ENCODE measurements at regions not wholly inside any gene's neighbourhood (a gene's known extent, or its start where the extent isn't known, plus 50 kb on each side); places are given as distances from the start of the nearest gene placed in this dataset.
"Not testable (repeated sequence)": the region's sequence is repeated elsewhere in the genome, so short reads cannot be mapped to it uniquely, and the experiment has no call there.

- DNase-seq (ENCODE audit: low spot score), result no peak
Observed at GRCh38 chr16:27600381-27600780, 50.4 kb downstream of the KATNIP start.

DNA sequence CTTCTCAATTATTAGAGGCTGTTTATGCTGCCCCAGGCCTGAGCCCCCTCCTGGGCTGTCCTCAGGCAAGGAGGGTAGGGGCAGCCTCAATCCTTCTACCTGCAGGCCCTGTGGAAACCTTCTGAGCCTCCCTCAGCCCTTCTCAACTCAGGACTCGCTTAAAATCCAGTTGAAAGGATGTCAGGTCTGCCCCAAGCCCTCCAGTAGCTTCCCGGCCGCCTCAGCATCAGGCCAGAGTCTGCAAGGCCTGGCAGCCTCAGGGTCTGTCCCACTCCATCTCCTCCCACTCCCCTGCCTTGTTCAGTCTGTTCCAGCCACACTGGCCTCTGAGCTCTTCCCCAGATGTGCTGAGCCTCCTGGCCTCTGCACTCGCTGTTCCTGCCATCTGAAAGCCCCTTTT lies 52.2 kb downstream of the KATNIP start:
- no peak for DNase-seq (ENCODE audit: low spot score)

GRCh38 chr16:27605500-27606106 lies 55.7 kb downstream of the KATNIP start:
- DNase-seq (ENCODE audit: low spot score), result peak; percentile 45

GRCh38 chr16:27611340-27611739 lies 61.4 kb downstream of the KATNIP start:
- no peak for DNase-seq (ENCODE audit: low spot score)

- no peak for DNase-seq (ENCODE audit: low spot score)
Observed at GRCh38 chr16:27613238-27613791, 63.4 kb downstream of the KATNIP start.

GRCh38 chr16:27617665-27618064 lies 67.7 kb downstream of the KATNIP start:
- DNase-seq (ENCODE audit: low spot score), result no peak

GRCh38 chr16:27618165-27618564 lies 68.2 kb downstream of the KATNIP start:
- DNase-seq (ENCODE audit: low spot score), result no peak

GRCh38 chr16:27618606-27619327 lies 68.8 kb downstream of the KATNIP start:
- DNase-seq (ENCODE audit: low spot score), result no peak

GRCh38 chr16:27620541-27620940 lies 70.6 kb downstream of the KATNIP start:
- DNase-seq (ENCODE audit: low spot score), result no peak

DNA sequence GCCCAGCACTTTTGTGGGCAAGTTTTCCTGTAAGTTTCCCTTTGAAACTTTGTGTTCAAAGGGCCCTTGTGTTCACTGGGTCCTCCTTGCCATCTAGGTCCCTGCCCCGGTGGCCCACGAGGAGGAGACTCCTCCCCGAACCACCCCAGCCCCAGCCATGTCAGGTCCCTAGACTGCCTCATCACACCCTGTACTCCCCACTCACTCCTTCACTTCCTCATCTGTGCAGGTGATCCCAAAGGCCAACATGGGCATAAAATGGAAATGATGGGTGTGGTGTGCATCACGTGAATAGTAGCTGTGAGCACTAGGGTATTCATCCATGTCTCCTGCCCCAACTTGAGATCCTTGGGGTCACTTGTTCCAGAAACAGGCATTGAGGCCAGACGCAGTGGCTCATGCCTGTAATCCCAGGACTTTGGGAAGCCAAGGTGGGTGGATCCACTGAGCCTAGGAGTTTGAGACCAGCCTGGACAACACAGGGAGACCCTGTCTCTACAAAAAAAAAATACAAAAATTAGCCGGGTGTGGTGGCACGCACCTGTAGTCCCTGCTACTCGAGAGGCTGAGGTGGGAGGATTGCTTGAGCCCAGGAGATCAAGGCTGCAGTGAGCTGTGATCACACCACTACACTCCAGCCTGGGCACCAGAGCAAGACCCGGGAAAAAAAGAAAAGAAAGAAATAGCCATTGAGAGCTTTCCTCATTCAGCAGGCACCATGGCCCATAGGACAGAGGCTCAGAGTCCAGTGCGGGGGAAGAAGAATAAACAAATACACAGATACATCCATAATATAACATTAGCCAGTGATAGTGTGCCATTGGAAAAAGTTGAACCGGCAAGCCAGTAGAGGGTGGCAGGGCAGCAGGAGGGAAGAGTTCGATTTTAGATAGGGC lies 74.5 kb downstream of the KATNIP start:
- no peak for DNase-seq (ENCODE audit: low spot score)

- no peak for DNase-seq (ENCODE audit: low spot score)
Observed at GRCh38 chr16:27625050-27625697, 75.2 kb downstream of the KATNIP start.

- no peak for DNase-seq (ENCODE audit: low spot score)
Observed at GRCh38 chr16:27627136-27627535, 77.2 kb downstream of the KATNIP start.

- no peak for DNase-seq (ENCODE audit: low spot score)
Observed at GRCh38 chr16:27628241-27628942, 78.4 kb downstream of the KATNIP start.

- not testable (repeated sequence) for DNase-seq (ENCODE audit: low spot score)
Observed at GRCh38 chr16:27628943-27629462, 79.1 kb downstream of the KATNIP start.

DNA sequence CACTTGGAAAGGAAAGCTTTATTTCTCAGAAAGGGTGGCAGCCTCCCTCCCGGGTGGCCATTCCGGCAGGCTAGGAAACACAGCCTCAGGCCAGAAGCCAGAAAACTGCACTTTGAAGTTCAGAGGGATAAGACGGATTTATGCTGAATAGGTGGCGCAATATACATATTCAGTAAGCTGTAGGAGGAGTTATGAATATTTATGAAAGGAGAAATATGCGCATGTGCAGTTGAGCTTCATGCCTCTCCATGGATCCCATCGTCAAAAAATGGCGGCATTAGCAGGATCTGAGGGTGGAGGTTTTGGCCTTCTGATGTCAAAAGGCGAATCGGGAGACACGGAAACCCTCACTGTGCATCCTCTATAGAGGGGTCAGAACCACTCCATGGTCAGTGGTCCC lies 82.3 kb downstream of the KATNIP start:
- no peak for DNase-seq (ENCODE audit: low spot score)

DNA sequence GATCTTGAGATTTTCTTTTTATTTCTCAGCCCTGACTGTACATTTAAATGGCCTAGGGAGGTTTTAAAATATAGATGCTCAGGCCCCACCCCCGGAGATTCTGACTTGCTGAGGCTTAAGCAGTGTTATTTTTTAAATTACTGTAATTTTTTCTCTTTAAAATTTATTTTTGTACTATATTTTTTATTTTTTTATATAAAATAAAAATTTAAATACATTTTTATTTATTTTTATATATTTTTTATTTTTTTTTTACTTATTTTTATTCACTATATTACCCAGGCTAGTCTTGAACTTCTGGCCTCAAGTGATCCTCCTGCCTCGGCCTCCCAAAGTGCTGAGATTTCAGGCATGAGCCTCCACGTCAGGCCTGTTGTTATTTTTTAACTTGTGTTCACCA lies 83.3 kb downstream of the KATNIP start:
- no peak for DNase-seq (ENCODE audit: low spot score)

- no peak for DNase-seq (ENCODE audit: low spot score)
Observed at GRCh38 chr16:27633721-27634120, 83.8 kb downstream of the KATNIP start.

- DNase-seq (ENCODE audit: low spot score), result no peak
Observed at GRCh38 chr16:27634779-27635178, 84.8 kb downstream of the KATNIP start.

DNA sequence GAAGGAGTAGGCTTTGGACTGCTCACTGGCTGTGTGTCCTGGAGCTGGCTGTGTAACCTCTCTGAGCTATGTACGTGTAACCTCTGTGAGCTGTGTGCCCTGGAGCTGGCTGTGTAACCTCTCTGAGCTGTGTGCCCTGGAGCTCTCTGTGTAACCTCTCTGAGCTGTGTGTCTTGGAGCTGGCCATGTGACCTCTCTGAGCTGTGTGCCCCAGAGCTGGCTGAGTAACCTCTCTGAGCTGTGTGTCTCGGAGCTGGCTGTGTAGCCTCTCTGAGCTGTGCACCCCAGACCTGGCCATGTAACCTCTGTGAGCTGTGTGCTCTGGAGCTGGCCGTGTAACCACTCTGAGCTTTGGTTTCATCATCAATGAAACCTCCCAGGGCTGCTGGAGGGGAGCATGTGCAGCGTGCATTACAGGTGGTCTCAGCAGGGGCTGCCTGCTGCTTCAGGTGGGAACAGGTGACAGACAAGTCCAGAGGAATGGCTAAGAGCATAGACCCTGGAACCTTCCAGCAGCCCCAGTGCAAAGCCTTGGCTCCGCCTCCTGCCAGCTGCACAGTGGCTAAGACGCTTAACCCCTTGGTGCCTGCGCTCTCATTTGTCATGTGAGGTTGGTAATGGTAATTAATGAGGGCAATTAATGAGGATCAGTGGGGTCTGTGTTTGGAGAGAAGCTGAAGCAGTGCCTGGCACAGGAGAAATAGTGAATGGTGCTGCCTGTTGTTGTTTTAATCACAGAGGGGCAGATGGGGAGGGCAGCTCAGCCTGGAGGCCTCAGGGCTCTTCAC lies 86.7 kb downstream of the KATNIP start:
- no peak for DNase-seq (ENCODE audit: low spot score)

GRCh38 chr16:27638833-27639560 lies 89.1 kb downstream of the KATNIP start:
- DNase-seq (ENCODE audit: low spot score), result no peak
